Endothelial cell of umbilical vein (primary cell): ENCODE measurements at regions not wholly inside any gene's neighbourhood (a gene's known extent, or its start where the extent isn't known, plus 50 kb on each side); places are given as distances from the start of the nearest gene placed in this dataset.

Source experiments
- CTCF ChIP-seq, 2 donors: IDR thresholded peaks; 1 replicate in 1 of 2; 2 replicates in 1 of 2; pipeline ENCODE4 v1.5.1; 2011; ENCODE audit warnings: low read length in 2 of 2, mild to moderate bottlenecking in 2 of 2, moderate library complexity in 2 of 2, control low read depth in 1 of 2, inconsistent platforms in 1 of 2, low read depth in 1 of 2; ENCODE audit not compliant: insufficient read depth in 1 of 2; ENCODE audit errors: extremely low read depth in 1 of 2
- EZH2 ChIP-seq: IDR thresholded peaks from 2 replicates; pipeline ENCODE4 v1.6.1; 2012; ENCODE audit warnings: borderline replicate concordance, low read depth, mild to moderate bottlenecking, moderate library complexity, low read length, inconsistent platforms; ENCODE audit not compliant: severe bottlenecking
- GATA2 ChIP-seq: IDR thresholded peaks from 2 replicates; pipeline ENCODE4 v1.7.0; 2011; ENCODE audit warnings: low read depth, mild to moderate bottlenecking, moderate library complexity, mixed read lengths, low read length; ENCODE audit not compliant: insufficient read length, insufficient read depth
- JUN ChIP-seq: IDR thresholded peaks from 2 replicates; pipeline ENCODE4 v1.6.1; 2011; ENCODE audit warnings: borderline replicate concordance, low read depth; ENCODE audit not compliant: insufficient read length, insufficient read depth
- MAX ChIP-seq: IDR thresholded peaks from 2 replicates; pipeline ENCODE4 v1.6.1; 2011; ENCODE audit not compliant: insufficient read depth, insufficient read length
- MYC ChIP-seq: IDR thresholded peaks from one replicate; pipeline ENCODE4 v1.6.1; 2011; ENCODE audit warnings: mild to moderate bottlenecking, low read depth, low read length
- POLR2A ChIP-seq: IDR thresholded peaks from 2 replicates; pipeline ENCODE4 v1.6.1; 2012; ENCODE audit warnings: low read depth, mild to moderate bottlenecking, control low read depth, low read length
- POLR2AphosphoS5 ChIP-seq: IDR thresholded peaks from 2 replicates; pipeline ENCODE4 v1.6.1; 2012; ENCODE audit warnings: low read depth, mild to moderate bottlenecking, control low read depth, low read length, moderate library complexity; ENCODE audit not compliant: insufficient read depth

GRCh38 chr16:64171632-64172031, 950.2 kb downstream of the CDH11 start:
- TF ChIP-seq CTCF (IDR thresholded peaks at IDR 0.05; ENCODE audit: extremely low read depth in 1 of 2, insufficient read depth in 1 of 2, low read depth in 1 of 2, low read length in 2 of 2) (no peak), POLR2A (no peak), EZH2 (no peak), GATA2 (no peak), POLR2AphosphoS5 (no peak), MAX (no peak), MYC (no peak), JUN (no peak)
